ENCODE measurements at regions not wholly inside any gene's neighbourhood (a gene's known extent, or its start where the extent isn't known, plus 50 kb on each side); places are given as distances from the start of the nearest gene placed in this dataset.

DNA sequence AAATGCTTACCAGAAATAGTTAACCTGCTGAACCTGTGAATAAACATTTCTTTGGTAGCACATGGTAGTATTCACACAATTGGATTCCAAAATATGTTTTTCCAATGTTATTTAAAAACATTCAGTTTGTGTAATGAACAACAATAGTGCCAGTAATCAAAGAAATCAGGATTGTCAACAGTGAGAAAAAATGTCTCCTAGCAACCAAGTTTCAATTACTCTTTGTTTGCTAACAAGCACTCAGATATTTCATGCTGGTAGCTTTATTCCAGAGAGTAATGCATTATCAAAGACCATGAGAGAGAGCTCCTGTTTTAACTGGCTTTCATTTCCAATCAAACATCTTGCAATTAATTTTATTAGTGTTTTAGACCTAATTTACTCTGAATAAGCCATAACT lies 768.1 kb upstream of the GRAMD2B start:
- Histone ChIP-seq H3K4me1 (no peaks in the 10 kb centered on the region), H3K9me3 (no peaks in the 10 kb centered on the region; the same call in 1 of the 2 replicates), H3K36me3 (ENCODE audit: control insufficient read depth, insufficient read depth, low read length) (no peaks in the 10 kb centered on the region), H3K27me3 (replicated peaks; ENCODE audit: control insufficient read depth, insufficient read depth, low read length) (no peaks in the 10 kb centered on the region), H3K4me3 (ENCODE audit: low read depth, low read length) (no peak overlapping the region)
- H3K9me3 Mint-ChIP-seq (ENCODE audit: unreplicated experiment): peaks cover 13% of the 10 kb centered on the region
- ChIA-PET CTCF (no interaction called here), POLR2A (no interaction called here)
- DNase-seq: no peak
- H3K4me1 Mint-ChIP-seq (ENCODE audit: low read depth, unreplicated experiment): peaks cover 12% of the 10 kb centered on the region
- intact Hi-C loops (cut with micrococcal nuclease; ENCODE audit: unreplicated experiment): no loop called here
- no peaks in the 10 kb centered on the region for H3K27me3 Mint-ChIP-seq (ENCODE audit: insufficient read depth, unreplicated experiment)
- TF ChIP-seq, protein P1, sequence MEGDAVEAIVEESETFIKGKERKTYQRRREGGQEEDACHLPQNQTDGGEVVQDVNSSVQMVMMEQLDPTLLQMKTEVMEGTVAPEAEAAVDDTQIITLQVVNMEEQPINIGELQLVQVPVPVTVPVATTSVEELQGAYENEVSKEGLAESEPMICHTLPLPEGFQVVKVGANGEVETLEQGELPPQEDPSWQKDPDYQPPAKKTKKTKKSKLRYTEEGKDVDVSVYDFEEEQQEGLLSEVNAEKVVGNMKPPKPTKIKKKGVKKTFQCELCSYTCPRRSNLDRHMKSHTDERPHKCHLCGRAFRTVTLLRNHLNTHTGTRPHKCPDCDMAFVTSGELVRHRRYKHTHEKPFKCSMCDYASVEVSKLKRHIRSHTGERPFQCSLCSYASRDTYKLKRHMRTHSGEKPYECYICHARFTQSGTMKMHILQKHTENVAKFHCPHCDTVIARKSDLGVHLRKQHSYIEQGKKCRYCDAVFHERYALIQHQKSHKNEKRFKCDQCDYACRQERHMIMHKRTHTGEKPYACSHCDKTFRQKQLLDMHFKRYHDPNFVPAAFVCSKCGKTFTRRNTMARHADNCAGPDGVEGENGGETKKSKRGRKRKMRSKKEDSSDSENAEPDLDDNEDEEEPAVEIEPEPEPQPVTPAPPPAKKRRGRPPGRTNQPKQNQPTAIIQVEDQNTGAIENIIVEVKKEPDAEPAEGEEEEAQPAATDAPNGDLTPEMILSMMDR (IDR thresholded peaks at IDR 0.05; ENCODE audit: insufficient read depth in 1 of 2, low read depth in 1 of 2, low read length in 1 of 2, severe bottlenecking in 1 of 2, unreplicated experiment in 1 of 2): no peak
- BruUV-seq (replicated peaks): no TSS peak
- H3K4me3 Mint-ChIP-seq (ENCODE audit: unreplicated experiment): no peak overlapping the region
- H3K27ac Mint-ChIP-seq (ENCODE audit: unreplicated experiment): no peak overlapping the region
- H3K36me3 Mint-ChIP-seq (ENCODE audit: insufficient read depth, unreplicated experiment): no peaks in the 10 kb centered on the region

DNA sequence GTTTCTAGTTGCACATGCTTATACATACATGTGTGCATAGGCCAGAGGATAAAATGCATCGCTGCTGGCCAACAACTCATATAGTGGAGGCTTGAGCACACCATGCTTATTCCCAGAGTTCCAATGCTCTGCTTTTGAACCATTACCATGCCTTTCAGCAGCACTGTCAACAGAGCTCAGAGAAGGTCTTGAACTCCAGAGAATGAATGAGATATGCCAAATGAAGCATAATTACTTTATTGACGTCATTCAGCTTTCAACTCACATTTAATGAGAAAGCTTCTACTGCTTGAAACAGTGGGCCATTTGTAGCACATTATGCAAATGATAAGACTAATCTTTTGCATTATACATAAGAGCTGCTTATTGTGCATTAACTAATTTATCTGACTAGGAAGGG lies 765.3 kb upstream of the GRAMD2B start:
- no peaks in the 10 kb centered on the region for H3K4me1 ChIP-seq
- BruUV-seq (replicated peaks): no TSS peak
- H3K27me3 ChIP-seq (replicated peaks; ENCODE audit: control insufficient read depth, insufficient read depth, low read length): no peaks in the 10 kb centered on the region
- no peak for DNase-seq
- peaks cover 13% of the 10 kb centered on the region for H3K9me3 Mint-ChIP-seq (ENCODE audit: unreplicated experiment)
- POLR2A ChIA-PET: no interaction called here
- no peak overlapping the region for H3K4me3 ChIP-seq (ENCODE audit: low read depth, low read length)
- H3K4me1 Mint-ChIP-seq (ENCODE audit: low read depth, unreplicated experiment): peaks cover 12% of the 10 kb centered on the region
- TF ChIP-seq, protein P1 (IDR thresholded peaks at IDR 0.05; ENCODE audit: insufficient read depth in 1 of 2, low read depth in 1 of 2, low read length in 1 of 2, severe bottlenecking in 1 of 2, unreplicated experiment in 1 of 2): no peak
- peaks cover 6% of the 10 kb centered on the region; the same call in 1 of the 2 replicates for H3K9me3 ChIP-seq
- H3K27me3 Mint-ChIP-seq (ENCODE audit: insufficient read depth, unreplicated experiment): no peaks in the 10 kb centered on the region
- no peaks in the 10 kb centered on the region for H3K36me3 Mint-ChIP-seq (ENCODE audit: insufficient read depth, unreplicated experiment)
- H3K4me3 Mint-ChIP-seq (ENCODE audit: unreplicated experiment): no peak overlapping the region
- intact Hi-C loops (cut with micrococcal nuclease; ENCODE audit: unreplicated experiment): no loop called here
- CTCF ChIA-PET: no interaction called here
- H3K36me3 ChIP-seq (ENCODE audit: control insufficient read depth, insufficient read depth, low read length): no peaks in the 10 kb centered on the region
- H3K27ac Mint-ChIP-seq (ENCODE audit: unreplicated experiment): no peak overlapping the region

DNA sequence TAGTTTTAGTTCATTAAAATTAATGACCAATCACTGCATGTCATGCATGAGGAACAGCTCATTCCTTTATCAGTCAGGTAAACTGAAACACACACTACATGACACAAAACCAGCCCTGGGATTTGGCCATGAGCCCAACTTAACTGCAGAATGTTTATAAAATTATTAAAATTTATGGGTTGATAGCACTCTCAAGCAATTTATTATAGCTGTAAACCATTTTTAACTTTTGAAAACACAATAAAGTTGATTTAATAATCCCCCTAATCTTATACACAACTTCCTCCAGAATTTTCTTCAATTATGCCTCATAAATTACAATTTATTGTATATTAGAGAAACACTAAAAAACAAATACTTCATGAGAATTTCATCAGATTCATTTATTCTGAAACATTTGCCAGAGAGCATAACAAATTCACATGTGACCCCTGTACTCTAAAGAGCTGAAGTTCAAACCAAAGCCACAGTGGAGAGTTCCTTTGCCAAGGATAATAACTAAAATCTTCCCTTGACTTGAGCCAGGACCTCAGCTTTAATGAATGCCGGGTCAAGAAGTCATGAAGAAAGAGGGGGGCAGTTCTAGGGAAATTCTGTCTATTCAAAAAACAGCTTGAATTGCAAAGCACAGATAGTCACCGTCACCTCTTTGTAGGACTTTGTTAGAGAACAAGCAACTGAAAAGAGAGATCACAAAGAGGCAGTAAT lies 763.7 kb upstream of the GRAMD2B start:
- no peaks in the 10 kb centered on the region for H3K4me1 ChIP-seq
- H3K27me3 Mint-ChIP-seq (ENCODE audit: insufficient read depth, unreplicated experiment): no peaks in the 10 kb centered on the region
- TF ChIP-seq, protein P1 (IDR thresholded peaks at IDR 0.05; ENCODE audit: insufficient read depth in 1 of 2, low read depth in 1 of 2, low read length in 1 of 2, severe bottlenecking in 1 of 2, unreplicated experiment in 1 of 2): no peak
- CTCF ChIA-PET: no interaction called here
- intact Hi-C loops (cut with micrococcal nuclease; ENCODE audit: unreplicated experiment): loop anchor here (10.0 kb wide), 1 partner anchor 645 kb away; no protein-coding TSS in a partner anchor
- H3K9me3 ChIP-seq: peaks cover 6% of the 10 kb centered on the region; the same call in 1 of the 2 replicates
- H3K27me3 ChIP-seq (replicated peaks; ENCODE audit: control insufficient read depth, insufficient read depth, low read length): no peaks in the 10 kb centered on the region
- peaks cover 1% of the 10 kb centered on the region for H3K4me1 Mint-ChIP-seq (ENCODE audit: low read depth, unreplicated experiment)
- BruUV-seq (replicated peaks): no TSS peak
- POLR2A ChIA-PET: no interaction called here
- H3K27ac Mint-ChIP-seq (ENCODE audit: unreplicated experiment): no peak overlapping the region
- H3K4me3 Mint-ChIP-seq (ENCODE audit: unreplicated experiment): no peak overlapping the region
- H3K4me3 ChIP-seq (ENCODE audit: low read depth, low read length): no peak overlapping the region
- H3K36me3 Mint-ChIP-seq (ENCODE audit: insufficient read depth, unreplicated experiment): no peaks in the 10 kb centered on the region
- DNase-seq: no peak
- no peaks in the 10 kb centered on the region for H3K36me3 ChIP-seq (ENCODE audit: control insufficient read depth, insufficient read depth, low read length)
- H3K9me3 Mint-ChIP-seq (ENCODE audit: unreplicated experiment): peaks cover 5% of the 10 kb centered on the region
